ENCODE measurements at regions not wholly inside any gene's neighbourhood (a gene's known extent, or its start where the extent isn't known, plus 50 kb on each side); places are given as distances from the start of the nearest gene placed in this dataset.
A peak's percentile ranks its signal among the peaks of the same experiment; 100 is the strongest.

DNA sequence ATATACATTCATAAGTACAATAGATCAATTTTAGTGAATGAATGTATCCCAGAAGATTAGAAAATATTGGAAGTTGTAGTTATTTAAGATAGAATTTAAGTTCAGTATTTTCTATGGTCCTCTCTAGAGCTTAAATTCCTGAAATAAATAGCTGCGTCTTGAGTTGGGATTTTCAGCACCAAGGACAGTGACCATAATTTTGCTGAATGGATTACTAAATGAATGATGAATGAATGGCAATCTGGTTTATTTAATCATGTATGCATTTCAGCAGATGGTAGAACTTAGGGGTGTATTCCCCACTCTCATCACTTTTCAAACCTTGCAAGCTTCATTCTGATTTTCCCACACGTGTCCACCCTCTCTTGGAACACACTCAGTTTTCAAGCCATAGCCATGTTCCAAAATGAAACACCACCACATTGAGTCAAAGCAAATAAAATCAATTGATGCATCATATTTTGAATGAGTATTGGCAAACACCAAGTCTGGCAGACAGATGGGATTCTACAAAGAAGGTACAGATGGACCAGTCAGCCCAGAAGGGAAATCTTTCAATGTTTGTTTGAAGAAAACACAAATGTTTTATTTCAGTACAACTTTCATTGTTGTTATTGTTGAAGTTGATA is 362.2 kb upstream of the NXPH2 start:
- peak in 2 of 4 experiments; percentile 1 to 9 for DNase-seq

GRCh38 chr2:139124271-139124670 is 344.1 kb upstream of the NXPH2 start:
- no peak for DNase-seq

DNA sequence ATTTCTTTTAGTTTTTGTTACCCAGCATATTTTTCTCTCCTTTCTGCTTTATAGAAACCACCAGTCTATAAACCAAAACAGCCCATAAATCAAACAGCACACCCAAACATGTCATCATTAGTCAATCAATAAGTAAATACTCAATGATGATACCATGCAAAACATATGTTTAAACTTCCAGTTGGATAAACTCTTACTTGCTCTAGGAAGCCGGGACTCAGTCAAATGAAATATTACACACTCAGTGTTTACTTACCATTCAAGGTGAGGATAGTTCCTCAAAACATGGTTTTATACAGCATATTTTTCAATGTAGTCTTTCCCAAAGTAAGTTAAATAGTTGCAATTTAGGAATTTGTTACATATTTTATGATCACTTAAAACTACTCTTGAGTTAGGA is 343.6 kb upstream of the NXPH2 start:
- no peak for DNase-seq

DNA sequence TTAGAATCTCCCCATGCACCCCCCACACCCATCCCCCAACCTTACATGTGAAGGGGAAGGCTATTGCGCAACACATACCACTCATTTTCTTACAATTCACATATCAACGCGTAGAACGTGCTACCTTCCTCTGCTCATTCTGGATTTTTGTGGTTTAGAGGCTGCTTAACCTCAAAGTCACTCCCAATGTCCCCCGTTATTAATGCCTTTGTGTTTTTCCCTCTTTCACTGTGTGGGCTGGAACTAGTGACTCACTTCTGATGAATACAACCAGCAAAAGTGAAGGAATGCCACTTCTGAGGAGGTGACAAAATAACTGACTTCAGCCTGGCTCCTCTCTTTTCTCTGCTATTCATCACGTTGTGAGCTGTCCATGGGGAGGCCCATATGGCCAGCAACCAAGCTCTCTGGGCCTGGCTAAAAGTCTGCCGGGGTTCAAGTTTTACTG is 342.5 kb upstream of the NXPH2 start:
- no peak for DNase-seq

DNA sequence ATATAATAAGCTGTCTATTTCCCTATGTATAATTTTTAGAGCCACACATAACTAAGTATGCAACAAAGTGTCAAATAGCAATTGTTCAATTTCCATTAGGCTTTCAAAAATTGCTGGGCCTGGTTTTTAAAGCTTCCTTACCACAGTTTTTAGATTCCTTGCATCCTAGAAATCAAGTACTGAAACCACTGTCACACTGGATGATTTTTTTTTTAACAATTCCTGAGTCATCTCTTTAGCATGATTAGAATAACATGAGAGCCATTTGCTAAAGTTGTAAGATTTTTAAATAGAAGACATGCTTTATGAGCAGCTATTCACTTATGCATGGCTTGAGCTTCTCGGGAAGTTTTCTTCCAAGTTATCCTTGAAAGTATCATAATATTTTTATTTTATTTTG is 319.5 kb upstream of the NXPH2 start:
- DNase-seq = no peak

DNA sequence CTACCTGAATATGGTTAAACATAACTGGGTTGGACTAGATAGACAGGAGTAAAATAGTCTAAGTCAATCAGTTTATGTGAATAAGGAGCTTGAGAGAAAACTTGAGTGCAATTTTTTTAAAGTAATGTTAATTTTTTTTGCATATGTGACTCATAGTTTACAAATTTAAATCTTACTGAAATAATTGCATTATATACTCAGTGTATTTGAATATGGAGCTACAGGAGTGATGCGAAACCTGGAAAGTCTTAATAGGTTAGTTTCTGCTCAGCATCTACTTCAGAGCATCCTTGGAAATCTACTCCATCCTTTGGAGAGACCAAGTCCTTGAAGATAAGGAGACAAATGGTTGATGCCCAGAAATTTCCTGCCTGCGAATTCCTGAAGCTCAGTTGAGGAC is 318.8 kb upstream of the NXPH2 start:
- DNase-seq = no peak

DNA sequence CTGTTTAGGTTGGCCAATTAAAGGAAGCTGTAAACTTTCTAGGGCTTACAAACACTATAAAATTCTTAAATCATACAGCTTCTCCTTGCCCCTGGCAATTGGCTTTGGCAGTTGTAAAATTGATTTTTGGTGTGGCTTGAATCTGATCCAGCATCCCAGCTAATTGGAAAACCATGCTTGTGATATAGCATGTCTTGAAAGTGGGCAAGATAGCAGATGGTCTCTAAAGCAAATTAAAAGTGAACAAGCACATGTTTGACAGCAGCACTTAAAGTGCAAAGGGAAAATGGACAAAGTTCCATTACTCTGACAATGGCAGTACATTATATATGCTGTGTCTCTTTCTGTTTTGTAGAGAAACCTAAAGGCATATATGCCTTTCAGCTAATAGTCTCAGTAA is 302.9 kb upstream of the NXPH2 start:
- DNase-seq = no peak

- no peak for DNase-seq
Measured at GRCh38 chr2:139080244-139080643, 300.1 kb upstream of the NXPH2 start.

- no peak for DNase-seq
Measured at GRCh38 chr2:139079311-139079710, 299.1 kb upstream of the NXPH2 start.

DNA sequence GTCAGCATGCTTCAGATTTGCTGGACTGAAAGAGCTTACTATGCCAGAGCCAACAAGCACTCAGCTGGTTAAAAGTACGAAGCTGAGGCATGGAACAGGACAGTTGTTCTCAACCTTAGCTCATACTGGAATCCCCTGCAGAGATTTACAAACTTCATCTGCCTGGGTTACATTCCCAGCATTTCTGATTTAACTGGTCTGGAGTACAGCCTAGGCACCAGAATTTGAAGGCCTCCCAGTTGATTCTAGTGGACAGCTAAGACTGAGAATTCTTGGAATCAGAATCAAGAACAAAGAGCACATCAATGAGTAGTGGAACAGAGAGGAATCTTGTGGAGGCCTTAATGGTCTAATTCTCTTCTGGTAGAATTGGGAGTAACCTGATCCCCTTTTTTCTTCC is 298.2 kb upstream of the NXPH2 start:
- no peak for DNase-seq

DNA sequence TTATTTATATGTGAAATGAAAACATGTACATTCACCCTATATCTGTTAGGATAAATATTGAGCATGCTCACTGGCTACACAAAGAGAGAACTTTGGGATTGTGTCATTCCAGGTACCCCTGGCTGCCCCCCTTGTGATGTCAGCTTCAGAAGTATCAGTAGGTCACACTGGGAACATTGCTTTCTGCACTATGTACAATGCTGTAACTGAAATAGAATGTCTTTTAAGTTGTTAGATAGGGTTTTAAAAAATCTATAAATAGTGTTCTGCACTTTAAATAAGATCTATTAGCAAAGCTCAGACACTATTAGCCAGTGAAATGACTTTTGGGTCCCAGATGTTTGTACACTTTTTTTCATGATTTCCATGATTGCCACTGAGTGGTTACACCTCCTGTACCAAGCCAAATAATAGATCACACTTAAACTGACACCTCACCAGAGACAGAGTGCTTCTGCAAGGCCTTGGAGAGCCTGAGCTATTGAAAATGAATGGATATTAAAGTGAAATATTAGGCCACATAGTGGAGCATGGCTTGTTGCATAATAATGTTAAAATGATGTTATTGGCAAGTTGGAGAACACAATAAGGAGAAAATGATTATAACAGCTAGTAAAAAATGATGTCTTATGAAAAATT is 297.0 kb upstream of the NXPH2 start:
- DNase-seq = no peak

DNA sequence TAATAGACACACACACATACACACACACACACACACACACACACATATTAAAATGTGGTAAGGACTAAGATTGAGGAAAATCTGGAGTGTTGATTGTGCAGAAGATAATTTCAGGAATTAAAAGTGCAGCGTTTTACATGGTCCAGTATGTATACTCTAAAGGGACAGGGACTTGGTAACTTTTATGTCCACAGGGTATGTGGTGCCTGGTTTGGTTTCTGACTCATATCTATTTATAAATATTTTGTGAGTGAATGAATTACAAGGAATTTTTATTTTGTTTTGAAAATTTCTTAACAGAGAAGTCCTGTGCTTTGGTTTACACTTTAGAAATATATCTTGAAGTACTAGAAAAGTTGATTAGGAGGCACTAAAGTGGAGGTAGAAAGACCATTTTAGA is 287.7 kb upstream of the NXPH2 start:
- no peak for DNase-seq

DNA sequence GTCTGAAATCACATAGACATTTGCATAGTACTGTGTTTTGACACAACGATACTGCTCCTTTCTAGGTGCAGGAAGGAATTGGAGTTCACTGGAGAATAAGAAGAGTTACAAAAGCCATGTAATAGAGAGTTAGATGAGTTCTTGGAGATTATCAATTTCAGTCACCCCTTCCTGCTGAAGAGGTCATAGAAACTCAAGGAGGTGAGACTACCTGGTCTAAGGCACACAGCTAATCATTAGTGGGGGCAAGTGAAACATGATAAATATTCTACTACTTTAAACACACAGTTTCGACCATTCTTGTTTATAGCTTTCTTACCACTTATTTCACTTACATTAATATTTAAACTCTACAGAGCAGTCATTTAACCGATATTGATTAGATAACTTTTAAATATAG is 286.9 kb upstream of the NXPH2 start:
- no peak for DNase-seq

DNA sequence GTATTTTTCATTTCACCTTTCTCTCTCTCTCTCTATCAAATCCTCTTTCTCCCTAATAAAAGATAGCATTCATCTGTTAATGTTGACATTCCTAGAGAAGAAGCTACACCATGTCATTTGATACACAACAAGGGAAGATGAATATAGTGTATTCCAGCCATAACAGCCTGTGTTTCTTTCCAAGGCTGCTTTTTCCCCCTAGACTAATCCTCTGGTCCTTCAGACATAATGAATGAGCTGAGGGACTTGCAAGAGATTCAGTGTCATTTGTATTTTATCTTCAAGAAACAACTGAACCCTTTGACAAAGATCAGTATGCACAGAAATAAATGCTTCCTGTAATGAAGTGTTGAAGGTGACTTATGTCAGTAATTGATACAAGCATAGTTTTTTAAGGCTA is 284.0 kb upstream of the NXPH2 start:
- DNase-seq = no peak

GRCh38 chr2:139059617-139060016 is 279.4 kb upstream of the NXPH2 start:
- DNase-seq = no peak

DNA sequence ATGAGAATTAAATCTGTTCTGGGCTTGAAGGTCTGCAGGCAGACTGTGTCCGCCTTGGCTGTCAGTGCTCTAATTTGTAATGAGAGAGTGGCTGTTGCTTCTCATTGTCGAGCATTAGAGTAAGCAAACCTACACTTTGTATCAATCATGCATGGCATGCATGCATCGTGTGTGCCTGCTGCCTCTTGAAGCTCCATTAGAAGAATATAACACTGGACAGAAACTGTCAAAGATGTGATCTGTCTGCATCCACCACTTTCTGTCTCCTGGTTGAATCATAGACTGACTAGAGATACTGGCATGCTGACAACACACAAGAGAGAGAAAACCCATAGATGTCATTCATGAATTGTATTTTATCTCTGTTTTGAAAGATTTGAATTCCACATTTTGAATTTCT is 275.0 kb upstream of the NXPH2 start:
- DNase-seq = no peak

GRCh38 chr2:139048017-139048416 is 267.8 kb upstream of the NXPH2 start:
- DNase-seq = no peak

DNA sequence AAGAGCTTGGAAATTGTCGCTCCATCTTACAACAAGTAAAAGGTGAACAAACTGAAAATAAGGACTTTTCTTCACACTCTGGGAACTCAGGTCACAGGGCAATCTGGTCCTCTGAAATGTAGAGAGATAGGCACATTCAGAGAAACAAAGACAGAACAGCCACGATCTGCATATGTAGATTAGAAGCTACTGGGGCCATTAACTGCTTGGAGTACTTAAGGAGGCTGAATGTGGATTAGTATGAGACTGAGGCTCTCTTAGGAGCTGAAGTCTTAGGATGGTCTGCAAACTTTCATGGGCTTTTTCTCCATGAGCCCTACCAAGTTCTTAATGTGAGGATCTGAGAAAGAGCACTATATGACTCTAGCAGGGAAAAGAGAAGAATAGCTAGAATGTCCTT is 265.3 kb upstream of the NXPH2 start:
- no peak for DNase-seq

- DNase-seq = no peak
Measured at GRCh38 chr2:139034064-139034463, 253.9 kb upstream of the NXPH2 start.

DNA sequence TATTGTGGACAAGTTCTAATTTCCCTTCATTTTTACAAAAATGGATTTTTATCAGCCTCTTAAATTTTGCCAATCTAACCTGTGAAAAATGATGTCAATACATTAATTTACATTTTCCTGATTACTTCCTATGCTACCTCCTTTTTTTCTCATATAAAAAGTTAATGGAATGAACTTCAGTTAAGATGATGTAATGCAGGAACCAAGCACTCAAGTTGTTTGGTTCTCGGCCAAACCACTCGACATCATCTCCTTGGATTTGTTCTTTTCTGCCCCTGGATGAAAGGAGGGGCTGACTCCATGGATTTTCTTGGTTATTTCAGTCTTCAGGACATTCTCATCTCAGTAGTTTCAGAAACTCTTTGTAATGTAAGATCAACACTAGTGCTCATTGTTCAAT is 253.1 kb upstream of the NXPH2 start:
- no peak for DNase-seq

GRCh38 chr2:139031722-139032121 is 251.5 kb upstream of the NXPH2 start:
- DNase-seq = no peak

DNA sequence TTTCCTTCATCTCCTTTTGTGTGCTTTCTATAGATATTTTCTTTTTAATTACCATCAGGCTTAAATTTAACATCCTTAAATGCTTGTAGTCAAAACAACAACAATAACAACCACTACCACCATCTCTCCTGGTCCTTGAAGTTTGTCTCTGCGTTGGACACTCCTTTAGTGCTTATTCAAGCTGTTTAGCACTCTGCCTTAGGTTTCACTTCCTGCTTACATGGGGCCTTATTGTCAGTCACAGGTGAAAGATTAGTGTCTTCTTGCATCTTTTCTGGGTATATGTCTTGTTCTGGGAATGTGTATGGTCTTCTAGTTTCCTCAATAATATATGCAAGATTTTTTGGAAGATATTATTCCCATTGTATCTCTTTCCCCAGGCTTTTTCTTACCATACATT is 240.1 kb upstream of the NXPH2 start:
- no peak for DNase-seq

DNA sequence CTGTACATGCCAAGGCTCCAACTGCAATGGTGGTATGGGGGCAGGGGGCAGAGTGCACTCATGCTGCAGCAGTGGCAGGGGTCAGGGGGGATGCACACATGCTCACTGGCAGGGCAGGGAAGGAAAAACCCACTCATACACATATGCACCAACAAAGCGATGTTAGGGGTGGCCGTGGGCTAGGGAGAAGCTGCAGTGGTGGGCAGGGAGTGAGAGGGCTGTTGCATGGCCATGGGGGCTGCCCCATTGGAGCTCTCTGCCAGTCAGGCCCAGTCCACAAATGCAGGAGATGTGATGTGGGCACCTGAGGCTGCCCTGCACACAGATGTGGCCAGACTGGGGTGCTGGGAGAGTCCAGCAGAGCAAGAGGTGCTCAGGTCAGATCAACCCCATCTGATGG is 238.1 kb upstream of the NXPH2 start:
- DNase-seq = no peak

DNA sequence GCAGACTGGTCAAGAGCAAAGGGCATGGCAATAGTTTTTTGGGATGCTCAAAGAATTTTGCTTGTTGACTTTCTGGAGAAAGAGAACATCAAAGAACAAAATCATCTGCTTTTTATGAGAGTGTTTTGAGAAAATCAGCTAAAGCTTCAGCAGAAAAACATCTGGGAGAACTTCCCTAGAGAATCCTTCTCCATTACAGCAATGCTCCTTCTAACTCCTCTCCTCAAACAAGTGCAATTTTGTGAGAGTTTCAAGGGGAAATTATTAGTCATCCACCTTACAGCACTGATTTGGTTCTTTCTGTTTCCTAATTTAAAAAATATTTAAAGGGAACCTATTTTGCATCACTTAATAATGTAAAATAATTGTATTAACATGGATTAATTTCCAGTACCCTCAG is 226.9 kb upstream of the NXPH2 start:
- no peak for DNase-seq

Data from suppressor macrophage (primary cell).